ENCODE measurements at regions not wholly inside any gene's neighbourhood (a gene's known extent, or its start where the extent isn't known, plus 50 kb on each side); places are given as distances from the start of the nearest gene placed in this dataset.

DNA sequence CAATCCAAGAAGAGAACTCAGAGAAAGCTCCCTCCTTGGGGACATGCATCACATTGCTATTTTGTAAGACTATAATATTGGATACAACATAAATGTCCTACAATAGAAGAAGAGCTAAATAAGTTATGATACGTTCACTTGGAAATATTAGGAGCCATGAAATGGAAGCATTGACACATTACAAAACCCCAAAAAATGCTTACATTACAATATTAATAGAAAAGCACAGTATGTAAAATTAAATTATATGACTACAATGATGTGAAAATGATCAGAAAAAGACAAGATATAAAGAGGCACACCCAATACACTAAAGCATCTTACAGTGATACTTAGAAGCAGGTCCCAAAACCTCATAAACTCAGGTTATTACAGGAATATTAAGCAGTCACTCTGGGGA, 694.1 kb downstream of the TOX3 start:
- TF ChIP-seq REST (IDR thresholded peaks at IDR 0.05; ENCODE audit: low read depth) (no peak), CEBPB (IDR thresholded peaks at IDR 0.05; ENCODE audit: low read depth) (no peak), POLR2AphosphoS5 (IDR thresholded peaks at IDR 0.05; ENCODE audit: low read depth, low read length) (no peak), SIN3A (IDR thresholded peaks at IDR 0.05; ENCODE audit: low read depth) (no peak), SP1 (IDR thresholded peaks at IDR 0.05; ENCODE audit: low read depth) (no peak), FOSL1 (IDR thresholded peaks at IDR 0.05; ENCODE audit: low read depth) (no peak), ZNF274 (IDR thresholded peaks at IDR 0.05; ENCODE audit: low read depth, low read length) (no peak), POLR2A (IDR thresholded peaks at IDR 0.05; ENCODE audit: borderline replicate concordance, extremely low read depth, insufficient read depth, insufficient read length) (no peak), YY1 (IDR thresholded peaks at IDR 0.05; ENCODE audit: extremely low read depth, insufficient replicate concordance, low read depth, low read length) (no peak), EZH2 (IDR thresholded peaks at IDR 0.05) (no peak)
- intact Hi-C loops (cut with micrococcal nuclease), result no loop called here
- H3K36me3 ChIP-seq (ENCODE audit: control insufficient read depth in 1 of 2, insufficient read depth in 2 of 2, low read length in 2 of 2), result no peaks in the 10 kb centered on the region
- no TSS peak for BruUV-seq (replicated peaks)
- no peak overlapping the region for H3K9ac ChIP-seq (ENCODE audit: low read length)
- H3K4me2 ChIP-seq (ENCODE audit: low read length), result no peak overlapping the region
- POLR2A ChIA-PET, result no interaction called here
- H3K4me1 ChIP-seq (ENCODE audit: control insufficient read depth in 1 of 2, insufficient read depth in 2 of 2, low read length in 2 of 2), result no peaks in the 10 kb centered on the region
- H2AFZ ChIP-seq (ENCODE audit: low read depth, low read length, poor library complexity, severe bottlenecking), result no peak overlapping the region
- DNase-seq (ENCODE audit: low read depth, low spot score) (no peak), ATAC-seq (no peak)
- no peak overlapping the region for H3K4me3 ChIP-seq (replicated peaks in 1 of 2; ENCODE audit: low read depth in 1 of 2, low read length in 2 of 2)
- H3K9me3 ChIP-seq (ENCODE audit: control insufficient read depth in 1 of 2, insufficient read depth in 1 of 2, low read depth in 1 of 2, low read length in 2 of 2), result peaks cover 0 to 6% of the 10 kb centered on the region in 2 experiments; a peak in 2 of 4 replicates
- H4K20me1 ChIP-seq (ENCODE audit: insufficient read depth), result no peaks in the 10 kb centered on the region
- no peak overlapping the region for H3K27ac ChIP-seq (ENCODE audit: low read depth, low read length)
- H3K79me2 ChIP-seq (ENCODE audit: insufficient read depth, low read length), result no peaks in the 10 kb centered on the region
- CTCF ChIA-PET, result no interaction called here
- RAD21 ChIA-PET (ENCODE audit: low non-redundant PET in 1 of 2, low total read pairs in 2 of 2, uncharacterized antibody in 2 of 2, unreplicated experiment in 2 of 2), result no interaction called here
- no peaks in the 10 kb centered on the region for H3K9me2 ChIP-seq (ENCODE audit: insufficient read depth)
- no peaks in the 10 kb centered on the region for H3K27me3 ChIP-seq (ENCODE audit: insufficient read depth, low read length)
